ENCODE measurements at regions not wholly inside any gene's neighbourhood (a gene's known extent, or its start where the extent isn't known, plus 50 kb on each side); places are given as distances from the start of the nearest gene placed in this dataset.
"Not testable (repeated sequence)": the region's sequence is repeated elsewhere in the genome, so short reads cannot be mapped to it uniquely, and the experiment has no call there.

DNA sequence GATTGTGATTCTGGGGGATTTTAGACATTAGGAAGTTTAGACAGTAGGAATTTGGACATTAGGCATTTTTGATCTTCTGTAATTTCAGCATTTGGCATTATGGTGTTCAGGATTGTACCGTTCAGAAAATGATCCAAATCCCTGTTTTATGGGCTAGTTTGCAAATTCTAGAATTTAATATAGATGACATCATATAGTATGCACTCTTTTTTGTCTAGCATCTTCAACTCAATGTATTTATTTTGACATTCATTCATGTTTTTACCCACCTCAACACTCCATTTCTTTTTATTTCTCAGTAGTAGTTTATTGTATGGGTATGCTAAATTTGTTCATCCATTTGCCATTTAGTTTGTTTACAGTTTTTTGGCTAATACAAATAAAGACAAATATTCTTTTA, 105.3 kb upstream of the ZPLD1 start:
- DNase-seq (ENCODE audit: low read depth in 2 of 2): no peak

DNA sequence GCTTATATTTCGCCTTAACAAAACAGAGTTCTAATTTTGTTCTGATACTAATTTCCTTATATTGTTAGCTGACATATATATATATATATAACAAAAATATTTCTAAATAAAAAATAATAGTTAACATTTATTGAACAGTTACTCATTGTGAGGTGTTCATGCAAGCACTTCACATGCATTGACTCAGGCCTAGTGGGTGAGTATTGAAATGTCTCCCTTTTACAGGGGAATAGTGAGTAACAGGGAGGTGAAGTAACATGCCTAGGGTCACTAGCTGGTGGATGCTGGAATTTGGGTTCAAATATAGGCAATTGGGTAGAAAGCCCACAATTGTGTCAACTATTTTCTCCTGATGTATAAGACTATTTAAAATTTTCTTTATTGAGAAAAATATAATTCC, 102.6 kb upstream of the ZPLD1 start:
- no peak for DNase-seq (ENCODE audit: low read depth in 2 of 2)

DNA sequence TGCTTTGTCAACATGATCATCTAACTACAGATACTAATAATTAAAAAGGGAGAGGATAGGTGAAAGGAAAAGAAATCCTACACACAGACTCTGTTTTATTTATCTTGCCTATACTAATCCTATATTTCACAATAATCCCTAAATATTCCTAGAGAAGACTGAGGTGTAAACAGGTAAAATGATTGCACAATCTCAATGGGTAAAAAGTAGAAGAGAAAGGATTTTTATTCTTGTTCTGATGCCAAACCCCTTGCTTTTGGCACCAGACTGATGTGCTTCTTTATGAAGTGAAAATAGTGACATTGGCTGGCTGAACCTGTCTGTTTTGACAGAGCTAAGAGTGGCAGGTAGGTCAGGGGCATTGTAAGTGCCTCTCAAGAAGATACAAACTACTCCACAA, 101.9 kb upstream of the ZPLD1 start:
- DNase-seq (ENCODE audit: low read depth in 2 of 2): no peak

DNA sequence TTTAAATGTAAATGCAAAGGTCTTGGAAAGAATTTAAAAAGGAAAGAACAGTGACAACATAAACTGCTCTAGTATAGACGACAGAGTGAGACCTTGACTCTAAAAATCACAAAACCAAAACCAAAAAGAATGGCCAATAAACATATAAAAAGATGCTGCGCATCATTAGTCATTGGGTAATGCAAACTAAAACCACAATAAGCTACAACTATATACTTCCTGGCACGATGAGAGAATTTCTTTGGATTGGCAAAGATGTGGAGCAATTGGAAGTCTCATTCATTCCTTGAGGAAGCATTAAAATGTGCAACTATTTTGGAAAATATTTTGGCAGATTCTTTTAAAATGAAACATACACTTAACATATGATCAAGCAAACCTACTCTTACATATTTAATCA, 98.7 kb upstream of the ZPLD1 start:
- DNase-seq (ENCODE audit: low read depth in 2 of 2): no peak

DNA sequence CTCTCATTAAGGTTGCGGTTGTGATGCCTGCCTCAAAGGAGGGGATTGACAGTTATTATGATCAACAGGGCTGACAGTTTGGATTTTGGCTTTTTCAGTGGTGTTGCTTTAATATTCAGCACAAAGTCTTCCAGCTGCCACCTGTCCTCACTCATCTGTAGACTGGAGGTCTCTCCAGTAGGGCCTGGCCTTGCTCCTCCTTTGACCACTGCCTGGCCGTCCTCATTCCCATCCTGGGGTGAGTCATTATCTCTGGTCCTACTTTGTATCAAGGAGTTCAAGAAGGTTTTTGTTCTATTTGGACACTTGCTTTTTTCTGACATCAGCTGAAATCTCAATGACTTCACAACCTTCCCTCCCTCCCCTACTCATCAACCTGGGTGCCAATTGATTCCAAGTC, 95.1 kb upstream of the ZPLD1 start:
- DNase-seq (ENCODE audit: low read depth in 2 of 2): no peak

DNA sequence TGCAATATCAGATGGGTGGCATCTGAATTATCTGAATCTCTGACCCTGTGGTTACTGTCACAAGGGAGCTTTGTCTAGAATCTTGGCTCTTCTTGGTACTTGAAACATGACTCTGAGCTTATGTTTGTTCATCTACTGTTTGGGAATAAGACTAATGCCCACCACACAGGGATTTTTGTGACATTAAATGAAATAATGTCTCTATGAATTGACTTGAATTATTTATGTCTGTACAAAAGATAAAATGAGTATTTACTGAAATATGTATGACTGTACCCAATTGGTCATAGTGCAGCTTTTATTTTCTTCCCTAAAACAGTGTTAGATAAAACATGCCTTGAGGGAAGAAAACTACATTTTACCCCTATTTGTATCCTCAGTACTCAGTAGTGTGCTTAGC, 87.9 kb upstream of the ZPLD1 start:
- no peak for DNase-seq (ENCODE audit: low read depth in 2 of 2)

DNA sequence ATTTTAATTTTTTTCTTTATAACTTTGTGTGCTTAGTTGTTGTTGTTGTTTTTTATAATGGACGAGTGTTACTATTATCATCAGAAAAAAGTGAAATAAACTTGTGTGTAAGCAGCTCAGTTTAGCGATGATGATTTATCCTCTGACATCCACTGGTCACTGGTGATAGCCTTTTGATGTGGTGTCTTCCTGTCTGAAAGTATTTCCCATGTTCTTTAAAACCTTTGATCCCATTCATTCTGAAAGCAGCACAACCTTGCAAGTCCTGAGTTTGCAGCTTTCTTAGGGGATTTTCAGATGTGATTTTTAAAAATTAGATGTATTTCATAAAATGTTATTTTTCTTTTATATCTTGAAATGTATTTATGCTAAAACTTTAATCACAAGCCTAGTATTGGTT, 85.9 kb upstream of the ZPLD1 start:
- no peak for DNase-seq (ENCODE audit: low read depth in 2 of 2)

DNA sequence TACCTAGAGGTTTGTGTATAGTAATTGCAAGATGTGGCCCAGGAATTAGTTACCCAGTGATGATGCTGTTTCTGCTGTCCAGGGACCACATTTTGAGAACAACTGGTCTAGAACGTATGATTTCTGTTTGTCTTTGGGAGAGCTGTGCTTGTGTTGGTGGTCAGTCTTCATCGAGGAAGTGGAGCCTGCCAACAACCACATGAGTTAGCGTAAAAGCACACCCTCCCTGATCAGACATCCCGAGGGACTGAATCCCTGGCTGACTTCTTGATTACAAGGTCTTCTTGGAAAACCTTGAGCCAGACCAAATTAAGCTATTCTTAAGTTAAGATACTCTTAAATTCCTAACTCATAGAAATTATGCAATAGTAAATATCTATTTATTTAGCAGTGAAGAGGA, 81.7 kb upstream of the ZPLD1 start:
- no peak for DNase-seq (ENCODE audit: low read depth in 2 of 2)

DNA sequence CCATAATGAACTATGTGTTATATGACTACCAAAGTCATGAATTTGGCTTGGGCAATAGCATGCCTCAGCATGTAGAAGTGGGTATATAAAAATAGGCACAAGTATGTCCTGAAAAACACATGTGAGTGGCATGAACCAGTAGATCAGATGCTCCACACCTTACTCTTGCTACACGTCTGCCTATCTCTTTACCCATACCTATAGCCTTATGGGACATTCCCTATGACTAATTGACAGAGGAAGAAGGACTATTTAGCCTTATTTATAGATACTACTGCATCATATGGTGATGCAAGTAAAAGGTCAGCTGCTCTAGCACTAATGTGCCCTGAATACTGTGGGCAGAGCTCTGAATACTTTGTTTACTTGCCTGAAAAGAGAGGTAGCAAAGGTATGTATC, 81.0 kb upstream of the ZPLD1 start:
- no peak for DNase-seq (ENCODE audit: low read depth in 2 of 2)

DNA sequence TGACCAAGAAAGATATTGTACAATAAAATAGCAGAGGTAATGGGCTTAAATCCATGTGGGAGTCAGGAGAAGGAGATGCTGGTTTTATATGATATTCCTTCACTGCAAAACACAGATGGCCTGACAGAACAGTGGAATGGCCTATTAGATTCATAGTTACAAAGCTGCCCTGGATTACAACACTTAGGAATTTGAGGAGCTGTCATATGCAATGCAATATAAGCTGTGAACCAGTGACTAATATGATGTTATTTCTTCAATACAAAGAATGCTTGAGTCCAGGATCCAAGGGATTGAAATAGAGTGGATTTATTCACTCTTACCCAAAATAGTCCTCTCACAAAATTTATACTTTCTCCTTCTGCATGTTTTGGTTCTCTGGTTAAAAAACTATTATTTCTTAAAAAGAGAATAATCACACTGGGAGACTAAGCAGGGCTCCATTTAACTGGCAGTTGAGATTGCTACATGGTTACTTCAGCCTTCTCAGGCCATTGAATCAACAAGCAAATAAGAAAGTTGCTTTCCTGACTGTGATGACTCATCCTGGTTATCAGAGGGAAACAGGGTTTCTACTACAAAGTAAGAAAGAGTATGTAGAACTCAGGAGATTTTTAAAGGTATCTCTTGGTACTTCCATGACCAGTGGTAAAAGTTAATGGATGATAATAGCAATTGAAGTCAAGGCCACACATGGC, 79.8 kb upstream of the ZPLD1 start:
- DNase-seq (ENCODE audit: low read depth in 2 of 2): no peak

DNA sequence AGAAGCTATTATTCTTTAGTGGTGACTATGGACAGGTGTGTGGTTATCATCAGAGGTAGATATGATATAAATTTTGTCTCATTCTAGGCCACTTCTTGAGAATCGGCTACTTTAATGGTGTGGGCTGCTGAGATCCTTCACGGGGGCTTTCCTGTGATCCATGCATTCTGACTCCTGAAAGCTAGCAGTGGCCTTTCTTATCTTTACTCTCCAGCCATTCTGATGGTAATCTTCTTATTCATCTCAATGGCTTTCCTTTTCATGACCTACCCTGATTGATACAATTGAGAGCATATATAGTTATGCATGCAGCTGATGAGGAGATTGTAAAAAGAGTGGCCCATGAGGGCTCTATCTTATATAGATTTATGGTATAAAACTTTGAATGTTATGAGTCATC, 78.3 kb upstream of the ZPLD1 start:
- DNase-seq (ENCODE audit: low read depth in 2 of 2): no peak

DNA sequence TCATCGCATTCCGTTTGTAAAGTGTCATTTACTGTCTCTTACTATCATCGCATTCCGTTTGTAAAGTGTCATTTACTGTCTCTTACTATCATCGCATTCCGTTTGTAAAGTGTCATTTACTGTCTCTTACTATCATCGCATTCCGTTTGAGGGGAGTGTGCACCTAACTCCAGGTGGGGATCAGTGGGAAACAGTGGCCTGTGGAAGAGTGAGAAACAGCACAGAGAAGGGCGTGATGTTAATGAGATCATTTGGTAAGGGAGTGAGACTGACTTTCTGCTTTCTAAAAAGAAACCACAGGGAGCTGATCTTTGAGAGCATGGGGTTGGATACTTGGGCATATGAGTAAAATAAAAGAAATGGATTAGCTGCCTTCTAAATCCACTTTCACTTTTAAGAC, 77.5 kb upstream of the ZPLD1 start:
- not testable (repeated sequence) for DNase-seq (ENCODE audit: low read depth in 2 of 2)

DNA sequence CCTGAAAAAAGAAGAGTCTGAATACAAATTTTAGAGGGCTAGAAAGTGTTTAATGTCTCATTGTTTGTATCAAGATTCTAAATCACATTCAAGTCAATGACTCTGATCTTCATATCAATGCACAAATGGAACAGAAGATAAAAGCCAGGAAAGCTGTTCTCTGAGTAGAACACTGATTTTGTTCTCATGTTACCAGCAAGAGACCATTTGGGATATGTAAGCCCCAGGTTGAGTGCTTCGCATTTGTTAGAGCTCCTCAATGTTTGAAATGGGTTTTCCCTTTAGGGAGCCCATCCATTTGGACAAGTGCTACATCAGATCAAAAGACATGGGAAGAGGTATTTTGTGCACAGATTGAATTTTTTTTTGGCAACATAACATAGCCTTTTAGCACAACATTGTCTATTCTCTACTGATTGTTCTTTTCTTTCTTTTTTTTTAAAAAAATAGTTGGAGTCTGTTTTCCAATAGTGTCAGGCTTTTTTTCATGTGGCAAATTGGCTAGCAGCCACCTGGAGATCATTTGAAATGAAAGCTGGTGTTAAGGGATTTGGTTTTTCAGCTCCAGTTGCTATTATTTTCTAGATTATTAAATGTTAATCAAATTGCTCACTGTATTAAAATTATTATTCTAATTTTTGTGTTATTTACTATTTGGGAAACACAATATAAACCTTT, 74.5 kb upstream of the ZPLD1 start:
- no peak for DNase-seq (ENCODE audit: low read depth in 2 of 2)

DNA sequence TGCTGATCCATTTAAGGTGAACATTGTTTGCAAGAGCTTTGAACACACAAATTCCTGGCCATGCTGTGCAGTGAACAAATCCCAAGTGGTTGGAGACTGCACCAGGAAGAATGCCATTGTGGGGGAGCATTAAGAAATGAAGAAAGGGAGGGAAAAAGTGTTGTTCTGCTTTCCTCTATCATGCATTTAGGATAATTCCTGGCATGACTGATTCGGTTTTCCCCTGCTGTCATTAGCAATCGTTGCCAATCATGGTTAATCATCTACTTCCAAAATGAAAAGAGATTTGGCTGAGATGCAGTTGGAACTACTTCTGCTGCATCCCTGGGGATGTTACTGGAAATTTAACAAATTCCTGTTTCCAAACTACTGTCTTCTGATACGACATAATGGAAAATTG, 73.7 kb upstream of the ZPLD1 start:
- DNase-seq (ENCODE audit: low read depth in 2 of 2): no peak

DNA sequence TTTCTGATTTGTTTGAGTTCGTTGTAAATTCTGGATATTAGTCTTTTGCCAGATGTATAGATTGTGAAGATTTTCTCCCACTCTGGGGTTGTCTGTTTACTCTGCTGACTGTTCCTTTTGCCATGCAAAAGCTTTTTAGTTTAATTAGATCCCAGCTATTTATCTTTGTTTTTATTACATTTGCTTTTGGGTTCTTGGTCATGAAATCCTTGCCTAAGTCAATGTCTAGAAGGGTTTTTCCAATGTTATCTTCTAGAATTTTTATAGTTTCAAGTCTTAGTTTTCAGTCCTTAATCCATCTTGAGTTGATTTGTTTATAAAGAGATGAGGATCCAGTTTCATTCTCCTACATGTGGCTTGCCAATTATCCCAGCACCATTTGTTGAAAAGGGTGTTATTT, 68.7 kb upstream of the ZPLD1 start:
- not testable (repeated sequence) for DNase-seq (ENCODE audit: low read depth in 2 of 2)

DNA sequence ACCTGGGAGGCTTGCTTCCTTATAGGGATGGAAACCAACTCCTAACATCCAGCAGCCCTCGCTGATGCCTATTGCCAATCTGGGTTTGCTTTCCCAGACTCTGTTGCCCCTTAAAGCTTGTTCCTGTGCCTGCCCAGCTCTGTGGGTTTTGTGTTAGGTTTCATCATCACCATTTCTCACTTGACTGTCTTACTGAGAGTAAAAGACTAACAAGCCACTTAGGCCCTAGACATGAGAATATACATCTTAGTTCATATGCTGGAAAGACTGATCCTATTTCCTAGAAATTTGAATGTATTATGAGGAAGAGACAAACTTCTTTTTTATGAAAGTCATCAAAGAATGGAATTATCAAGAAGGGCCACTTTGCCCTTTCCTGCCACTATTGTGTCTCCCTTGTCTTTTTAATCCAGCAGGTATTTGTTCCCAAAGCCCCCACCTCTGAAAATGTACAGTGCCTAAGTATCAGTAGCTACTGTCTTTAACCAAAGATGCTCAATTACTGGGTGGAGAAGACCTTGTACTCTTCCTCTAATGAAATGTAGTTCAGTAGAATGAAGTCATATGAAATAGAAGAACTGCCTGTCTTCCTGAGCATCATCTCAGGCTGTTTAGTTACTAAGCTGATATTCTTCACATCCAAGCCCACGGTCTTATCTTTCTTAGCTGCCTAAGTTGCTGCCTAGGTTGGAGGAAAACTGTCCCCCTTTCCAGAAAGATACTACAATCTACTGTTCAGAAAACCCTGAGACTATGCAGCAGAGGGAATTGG, 59.8 kb upstream of the ZPLD1 start:
- no peak for DNase-seq (ENCODE audit: low read depth in 2 of 2)

DNA sequence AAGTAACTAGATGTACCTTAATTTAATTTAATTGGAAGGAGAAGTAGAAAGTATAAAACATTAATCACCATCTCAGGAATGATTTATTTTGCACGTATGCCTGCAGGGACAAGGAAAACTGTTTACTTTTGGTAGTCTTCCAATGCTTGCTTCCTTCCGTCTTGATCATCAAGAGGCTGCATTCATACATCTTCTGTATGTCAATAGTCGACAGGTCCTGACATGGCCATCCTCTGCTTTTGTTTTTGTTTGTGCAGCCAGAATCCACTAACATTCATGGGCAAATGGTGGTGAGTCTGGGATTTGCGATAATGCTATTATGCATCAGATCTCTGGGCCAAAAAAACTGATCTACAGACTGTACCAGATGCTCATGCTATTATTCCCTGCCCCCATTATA, 56.6 kb upstream of the ZPLD1 start:
- DNase-seq (ENCODE audit: low read depth in 2 of 2): no peak

DNA sequence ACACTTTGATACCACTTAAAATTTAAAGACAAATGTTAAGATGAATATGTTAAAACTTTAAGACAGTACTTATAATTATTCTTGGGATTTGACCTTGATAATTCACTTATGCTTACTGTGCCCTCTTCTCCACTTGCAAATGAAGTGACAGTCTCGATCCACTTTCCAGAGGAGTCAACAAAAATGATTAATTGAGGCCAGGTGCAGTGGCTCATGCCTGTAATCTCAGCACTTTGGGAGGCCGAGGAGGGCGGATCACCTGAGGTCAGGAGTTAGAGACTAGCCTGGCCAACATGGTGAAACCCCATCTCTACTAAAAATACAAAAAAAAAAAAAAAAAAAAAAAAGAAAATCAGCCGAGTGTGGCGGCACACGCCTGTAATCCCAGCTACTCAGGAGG, 52.6 kb upstream of the ZPLD1 start:
- not testable (repeated sequence) for DNase-seq (ENCODE audit: low read depth in 2 of 2)

Measured in stimulated activated CD8-positive, alpha-beta memory T cell treated with anti-CD3 and anti-CD28 coated beads, Interleukin-7, amount 100 ng/mL, for 1 hour (primary cell).